SK-N-MC (cell line): ENCODE measurements at regions not wholly inside any gene's neighbourhood (a gene's known extent, or its start where the extent isn't known, plus 50 kb on each side); places are given as distances from the start of the nearest gene placed in this dataset.

Experiments used
- EZH2 ChIP-seq: fragments of 200-600 bp; sonication (generic); IDR thresholded peaks from one replicate; pipeline ENCODE4 v1.6.1; 2017; ENCODE audit warnings: antibody characterized with exemption
- FOXP2 ChIP-seq: optimal IDR thresholded peaks from 2 replicates; pipeline ENCODE3; 2011; ENCODE audit warnings: mild to moderate bottlenecking, moderate library complexity; ENCODE audit not compliant: insufficient read depth; ENCODE audit errors: extremely low read length, control extremely low read depth
- POLR2AphosphoS5 ChIP-seq: IDR thresholded peaks from 2 replicates; pipeline ENCODE4 v1.6.1; 2012; ENCODE audit warnings: mild to moderate bottlenecking, low read depth, low read length, borderline replicate concordance

GRCh38 chr1:29506678-29507225 is 270.4 kb downstream of the PTPRU start:
- TF ChIP-seq EZH2 (no peak), POLR2AphosphoS5 (no peak), FOXP2 (no peak)
